HK-2 (cell line): ENCODE measurements at regions not wholly inside any gene's neighbourhood (a gene's known extent, or its start where the extent isn't known, plus 50 kb on each side); places are given as distances from the start of the nearest gene placed in this dataset.
"Not testable (repeated sequence)": the region's sequence is repeated elsewhere in the genome, so short reads cannot be mapped to it uniquely, and the experiment has no call there.

Experiments used
- DNase-seq: peaks from one replicate; pipeline ENCODE4 v3.0.0-alpha.2; 2018; ENCODE audit not compliant: unreplicated experiment

DNA sequence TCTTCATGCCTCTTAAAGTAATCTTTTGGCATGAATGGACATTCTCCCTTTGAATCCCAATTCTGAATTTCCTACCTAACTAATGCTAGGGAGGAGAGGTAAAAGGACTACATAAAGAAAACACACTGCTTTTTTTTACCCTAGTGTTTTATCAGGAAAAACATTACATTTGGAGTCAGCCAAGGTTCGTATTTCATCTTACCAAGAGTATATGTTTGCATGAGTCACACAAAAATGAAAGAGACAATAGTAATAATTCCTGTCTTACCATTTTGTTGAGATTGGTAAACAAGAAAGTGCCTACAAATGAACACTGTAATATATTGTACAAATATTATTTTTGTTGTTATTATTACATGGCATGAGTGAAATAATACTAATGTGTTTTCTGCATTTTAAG, 112.9 kb upstream of the WARS2 start:
- DNase-seq, result no peak

DNA sequence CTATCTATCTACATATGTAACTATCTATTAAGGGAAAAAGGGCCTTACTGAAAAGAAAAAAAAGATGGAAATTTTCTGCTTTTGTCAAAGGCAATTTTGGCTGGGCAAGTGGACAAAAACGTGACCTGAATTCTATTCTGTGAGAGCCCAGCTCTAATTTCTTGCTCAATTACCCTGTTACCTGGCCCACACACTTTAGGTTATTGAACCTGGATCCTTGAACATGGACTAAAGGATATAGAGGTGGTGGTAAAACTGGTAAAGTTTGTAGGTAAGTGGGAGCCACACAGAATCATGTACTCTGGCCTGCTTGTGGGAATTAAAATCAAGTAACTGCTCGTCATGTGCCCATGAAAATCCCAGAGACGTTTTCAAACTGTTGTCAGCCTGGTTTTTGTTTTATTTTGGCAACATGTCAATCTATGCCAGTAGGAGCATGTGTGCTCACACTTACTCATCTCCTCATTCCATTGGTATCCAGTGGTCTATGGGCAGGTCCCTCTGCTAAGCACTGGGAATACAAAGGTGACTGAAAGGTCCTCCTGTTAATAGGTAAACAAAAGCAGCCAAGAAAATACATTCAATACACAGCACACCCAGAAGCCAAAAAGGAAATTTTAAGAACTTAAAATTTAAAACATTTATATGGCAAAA, 113.7 kb upstream of the WARS2 start:
- no peak for DNase-seq

DNA sequence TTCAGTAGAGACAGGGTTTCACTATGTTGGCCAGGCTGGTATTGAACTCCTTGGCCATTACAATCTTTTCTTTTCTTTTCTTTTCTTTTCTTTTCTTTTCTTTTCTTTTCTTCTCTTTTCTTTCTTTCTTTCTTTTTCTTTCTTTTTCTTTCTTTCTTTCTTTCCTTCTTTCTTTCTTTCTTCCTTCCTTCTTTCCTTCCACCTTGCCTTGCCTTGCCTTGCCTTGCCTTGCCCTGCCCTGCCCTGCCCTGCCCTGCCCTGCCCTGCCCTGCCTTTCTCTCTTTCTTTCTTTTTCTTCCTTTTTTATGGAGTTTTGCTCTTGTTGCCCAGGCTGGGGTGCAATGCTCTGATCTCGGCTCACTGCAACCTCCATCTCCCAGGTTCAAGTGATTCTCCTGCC, 112.5 kb upstream of the HAO2 start:
- DNase-seq, result not testable (repeated sequence)

- no peak for DNase-seq
These were observed 108.1 kb upstream of the HAO2 start for GRCh38 chr1:119260506-119260905.

- DNase-seq, result no peak
These were observed 102.2 kb upstream of the HAO2 start for GRCh38 chr1:119266386-119266785.

- no peak for DNase-seq
These were observed 101.7 kb upstream of the HAO2 start for GRCh38 chr1:119266858-119267257.

- DNase-seq, result not testable (repeated sequence)
These were observed 101.3 kb upstream of the HAO2 start for GRCh38 chr1:119267288-119267687.

GRCh38 chr1:119268879-119269278, 99.7 kb upstream of the HAO2 start:
- no peak for DNase-seq

DNA sequence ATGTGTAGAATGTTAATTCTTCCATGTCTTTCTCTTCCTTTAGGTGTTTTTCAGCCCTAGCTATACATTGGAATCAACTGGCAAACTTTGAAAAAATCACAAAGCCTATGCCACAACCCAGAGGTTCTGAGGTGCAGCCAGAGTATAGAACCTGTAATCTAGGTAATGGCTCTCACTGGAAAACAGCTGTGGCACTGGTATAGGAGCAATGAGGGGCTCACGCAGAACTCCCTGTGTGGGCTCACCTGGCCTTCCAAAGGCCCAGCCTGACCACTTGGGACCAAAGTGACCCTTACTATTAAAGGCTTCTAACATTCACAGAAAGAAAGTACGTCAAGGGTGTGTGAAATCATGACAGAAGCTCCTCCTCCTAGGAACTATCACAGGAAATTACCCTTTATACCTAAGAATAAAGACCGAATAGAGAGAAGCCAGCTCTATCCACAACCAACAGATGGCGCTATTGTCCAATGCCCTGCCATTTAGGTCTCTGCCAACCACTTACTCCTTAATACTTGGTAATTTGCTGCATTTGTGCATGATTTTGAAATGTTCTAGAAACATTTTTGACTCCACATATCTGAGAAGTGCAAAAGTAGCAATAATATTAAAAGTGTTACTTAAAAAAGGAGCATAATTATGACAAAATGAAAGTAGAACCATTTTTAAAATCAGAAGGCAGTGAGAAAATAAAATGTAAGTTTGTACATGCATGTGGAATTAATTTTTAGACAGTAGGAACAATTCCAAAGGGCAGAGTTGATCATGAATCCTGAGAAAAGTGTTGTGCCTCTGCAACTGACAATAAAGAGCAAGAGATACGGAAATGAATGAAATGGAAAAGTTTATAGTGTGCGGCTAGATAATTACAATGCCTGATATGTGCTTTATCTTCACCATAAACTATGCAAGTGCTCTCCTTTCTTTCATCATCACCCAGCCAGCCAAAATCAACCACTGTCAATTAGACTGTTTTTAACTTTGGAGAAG, 93.1 kb upstream of the HAO2 start:
- peak; percentile 45 for DNase-seq

- DNase-seq, result no peak
These were observed 92.0 kb upstream of the HAO2 start for GRCh38 chr1:119276558-119276957.

GRCh38 chr1:119279456-119280381, 88.9 kb upstream of the HAO2 start:
- DNase-seq, result peak; percentile 26

DNA sequence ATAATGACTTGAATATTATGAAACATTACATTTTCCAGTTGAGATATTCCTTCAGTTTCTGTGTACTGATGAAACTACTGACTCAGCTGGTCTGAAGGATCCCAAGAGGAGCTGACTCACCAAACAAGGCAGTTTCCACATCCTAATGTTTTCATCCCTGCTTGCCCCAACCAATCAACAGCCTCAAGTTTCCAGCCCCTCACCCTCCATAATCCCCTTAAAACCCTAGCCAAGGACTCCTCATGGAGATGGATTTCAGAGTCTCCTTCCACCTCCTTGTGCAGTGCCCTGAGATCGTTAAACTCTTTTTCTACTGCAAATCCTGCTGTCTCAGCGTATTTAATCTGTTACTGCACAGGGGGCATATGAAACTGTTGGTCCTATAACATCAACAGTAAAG, 83.1 kb upstream of the HAO2 start:
- DNase-seq, result peak; percentile 16

DNA sequence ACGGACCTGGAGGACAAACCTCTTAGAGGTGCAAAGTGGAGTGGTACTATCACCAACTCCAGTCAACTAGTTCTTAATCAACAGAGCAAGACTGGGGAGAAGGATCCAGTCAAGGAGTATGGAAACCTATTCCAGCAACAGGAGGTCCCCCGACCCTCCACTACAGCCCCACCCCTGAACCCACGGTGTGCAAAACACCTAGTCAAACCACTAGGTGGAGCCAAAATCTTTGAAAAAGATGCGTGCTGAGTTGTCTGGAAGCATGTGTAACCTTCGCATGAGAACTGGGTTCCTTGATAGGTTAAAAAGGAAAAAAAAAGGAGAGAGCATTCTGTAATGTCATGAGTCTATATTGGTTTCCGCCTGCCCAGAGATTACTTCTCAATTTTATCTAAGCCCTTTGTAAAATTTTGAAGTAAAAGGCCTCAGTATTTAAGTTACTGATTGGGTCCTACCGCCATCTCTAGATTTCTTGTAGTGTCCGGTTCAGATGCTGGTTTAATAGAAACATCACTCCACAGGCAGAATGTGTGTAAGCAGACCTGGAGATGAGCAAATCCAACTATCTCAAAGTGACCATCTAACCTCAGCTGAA, 81.9 kb upstream of the HAO2 start:
- peak; percentile 22 for DNase-seq

DNA sequence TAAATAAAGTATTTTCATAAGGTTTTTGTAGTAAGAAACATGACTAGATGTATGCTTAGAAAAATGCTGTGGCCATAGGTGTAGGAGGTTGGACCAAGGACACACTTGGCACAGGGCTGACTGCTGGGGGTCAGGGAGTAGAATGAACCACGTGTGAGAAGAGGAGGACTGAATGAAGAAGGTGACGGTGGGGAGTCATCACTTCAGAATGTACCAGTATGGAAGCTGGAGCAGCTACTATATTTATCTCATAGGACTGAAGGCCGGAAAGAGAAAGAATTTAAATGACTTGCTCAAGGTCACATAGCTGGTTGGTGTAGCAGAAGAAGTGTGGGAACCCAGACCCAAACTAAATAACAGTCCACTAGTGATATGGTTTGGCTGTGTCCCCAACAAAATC, 79.8 kb upstream of the HAO2 start:
- DNase-seq, result no peak

DNA sequence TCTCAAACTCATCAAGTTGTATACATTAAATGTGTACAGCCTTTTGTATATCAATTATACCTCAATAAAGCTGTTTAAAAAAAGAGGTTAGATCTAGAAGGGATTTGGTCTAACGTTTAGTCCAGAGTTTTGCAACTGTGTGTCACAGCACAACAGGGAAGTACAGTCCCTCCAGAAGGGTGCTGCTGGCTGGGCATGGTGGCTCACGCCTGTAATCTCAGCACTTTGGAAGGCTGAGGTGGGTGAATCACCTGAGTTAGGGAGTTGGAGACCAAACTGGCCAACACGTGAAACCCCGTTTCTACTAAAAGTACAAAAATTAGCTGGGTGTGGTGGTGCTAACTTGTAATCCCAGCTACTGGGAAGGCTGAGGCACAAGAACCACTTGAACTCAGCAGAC, 78.3 kb upstream of the HAO2 start:
- DNase-seq, result no peak

DNA sequence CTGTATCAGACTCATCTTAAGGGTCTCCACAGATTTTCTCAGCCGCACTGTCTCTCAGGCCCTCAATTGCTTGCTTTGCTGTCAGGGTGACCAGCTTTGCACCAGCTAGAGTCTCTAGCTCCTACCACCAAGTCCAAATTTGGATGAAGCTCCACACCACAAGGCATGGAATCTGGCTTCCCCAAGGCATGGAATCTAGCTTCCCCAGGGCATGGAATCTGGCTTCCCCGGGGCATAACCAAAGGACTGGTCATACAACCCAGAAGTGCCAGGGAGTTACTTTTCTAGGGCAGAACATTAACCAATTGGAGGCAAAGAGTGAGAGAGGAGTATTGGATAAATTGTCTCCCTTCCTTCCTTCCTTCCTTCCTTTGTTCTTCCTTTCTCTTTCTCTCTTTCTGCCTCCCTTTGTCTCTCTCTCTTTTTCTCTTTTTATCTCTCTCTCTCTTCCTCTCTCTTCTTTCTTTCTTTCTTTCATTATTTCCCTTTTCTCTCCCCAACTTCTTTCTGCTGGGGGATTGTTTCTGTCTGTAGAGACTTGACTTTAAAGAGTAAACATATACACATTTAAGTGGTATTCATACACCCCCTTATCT, 76.9 kb upstream of the HAO2 start:
- DNase-seq, result no peak

DNA sequence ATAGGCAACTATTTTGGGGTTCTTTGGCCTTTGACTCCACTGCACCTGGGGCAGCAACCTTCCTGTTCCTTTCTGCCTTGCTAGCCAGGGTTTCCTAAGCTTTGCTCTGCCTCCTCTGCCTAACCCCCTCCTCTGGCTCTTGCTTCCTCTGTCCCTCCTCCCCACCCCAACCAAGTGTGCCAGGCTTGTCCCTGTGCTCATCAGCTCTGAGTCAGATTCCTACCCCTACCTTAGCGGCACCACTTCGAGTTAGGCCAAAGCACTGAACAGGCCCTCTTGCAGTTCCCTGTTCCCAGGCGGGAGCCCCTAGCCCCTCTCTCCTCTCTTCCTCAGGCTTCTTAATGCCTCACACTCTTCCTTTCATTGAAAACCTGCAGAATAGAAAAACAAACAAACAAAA, 74.8 kb upstream of the HAO2 start:
- no peak for DNase-seq

- no peak for DNase-seq
These were observed 74.4 kb upstream of the HAO2 start for GRCh38 chr1:119294199-119294598.

DNA sequence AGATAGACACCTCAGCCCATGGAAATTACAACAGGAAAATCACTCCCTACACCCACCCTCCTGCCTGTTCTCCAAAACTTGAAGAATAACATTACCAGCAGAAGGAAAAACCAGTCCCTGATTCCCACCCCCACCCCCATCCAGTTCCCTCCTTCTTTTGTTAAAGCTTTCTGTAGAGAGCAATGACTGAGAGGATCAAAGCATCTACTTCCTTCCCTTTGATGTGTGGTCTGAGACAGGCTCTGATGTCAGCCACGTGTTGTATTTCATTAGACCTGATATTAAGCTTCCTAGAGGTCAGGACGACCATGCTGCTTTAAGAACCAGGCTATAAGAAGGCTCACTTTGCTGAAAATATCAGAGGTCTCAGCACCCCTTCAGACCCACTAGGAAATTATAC, 73.9 kb upstream of the HAO2 start:
- DNase-seq, result no peak

DNA sequence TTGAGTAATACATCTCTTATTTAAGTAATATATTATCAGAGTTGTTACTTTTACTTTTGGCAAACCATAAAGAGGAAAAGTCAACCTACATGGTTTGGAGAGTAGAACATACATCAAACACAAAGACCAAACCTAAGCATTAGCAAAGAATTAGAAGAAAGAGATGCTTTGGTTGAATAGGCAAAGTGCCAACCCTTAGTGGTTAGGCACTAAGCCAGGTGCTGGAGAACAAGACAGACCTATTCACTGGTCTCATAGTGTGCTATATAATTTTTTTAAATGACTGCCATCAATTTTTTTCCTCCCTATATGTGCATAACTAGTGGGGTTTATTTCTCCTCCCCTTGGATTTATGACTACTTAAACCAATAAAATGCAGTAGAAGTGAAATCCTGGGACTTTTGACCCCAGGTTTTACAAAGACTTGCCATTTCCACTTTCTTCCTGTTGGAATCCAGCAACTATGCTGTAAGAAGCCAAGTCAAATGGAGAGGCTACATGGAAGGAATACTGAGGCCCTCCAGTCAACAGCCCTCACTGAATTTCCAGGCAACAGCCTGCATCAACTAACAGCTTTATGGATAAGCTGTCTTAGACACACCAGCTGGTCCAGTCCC, 69.8 kb upstream of the HAO2 start:
- no peak for DNase-seq

DNA sequence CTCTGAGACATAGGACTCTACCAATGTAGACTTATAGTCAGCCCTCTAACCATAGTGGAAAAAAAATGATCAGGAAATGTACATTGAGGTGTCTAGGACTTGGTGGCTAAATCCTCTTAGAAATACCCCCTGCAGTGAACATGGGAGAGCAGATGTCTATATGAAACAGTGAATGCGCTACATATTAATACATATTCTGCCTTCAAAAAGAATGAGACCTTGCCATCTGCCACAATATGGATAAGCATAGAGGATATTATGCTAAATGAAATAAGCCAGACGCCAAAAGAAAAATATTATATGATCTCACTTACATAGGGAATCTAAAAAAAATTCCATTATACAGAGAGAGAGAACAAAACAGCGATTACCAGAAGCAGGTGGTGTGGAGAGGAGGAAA, 66.6 kb upstream of the HAO2 start:
- no peak for DNase-seq
